ENCODE measurements at regions not wholly inside any gene's neighbourhood (a gene's known extent, or its start where the extent isn't known, plus 50 kb on each side); places are given as distances from the start of the nearest gene placed in this dataset.

DNA sequence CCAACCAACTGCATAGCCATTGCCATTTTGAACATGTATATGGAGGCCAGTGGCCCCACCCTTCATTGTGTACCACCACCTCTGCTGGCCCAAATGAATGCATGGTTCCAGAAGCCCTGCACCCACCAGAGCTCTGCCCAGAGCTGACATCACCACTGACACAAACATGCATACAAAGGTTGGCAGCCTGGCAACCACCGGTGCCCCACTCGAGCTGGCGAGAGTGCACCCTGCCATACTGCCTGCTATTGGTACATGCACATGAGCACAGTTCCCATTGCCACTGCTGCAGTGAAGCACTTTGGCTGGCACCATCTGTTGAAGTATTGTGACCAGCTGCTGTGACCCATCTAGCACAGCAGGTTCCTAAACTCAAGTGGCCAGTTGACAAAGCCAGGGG, 1564.9 kb downstream of the OLFM4 start:
- TF ChIP-seq POLR2A (IDR thresholded peaks at IDR 0.05; ENCODE audit: low read depth, low read length) (no peak), POLR2AphosphoS5 (IDR thresholded peaks at IDR 0.05; ENCODE audit: low read depth, low read length) (no peak)
